Putamen (tissue), 1 donor: ENCODE measurements at regions not wholly inside any gene's neighbourhood (a gene's known extent, or its start where the extent isn't known, plus 50 kb on each side); places are given as distances from the start of the nearest gene placed in this dataset.
A peak's percentile ranks its signal among the peaks of the same experiment; 100 is the strongest.
"Not testable (repeated sequence)": the region's sequence is repeated elsewhere in the genome, so short reads cannot be mapped to it uniquely, and the experiment has no call there.

ENCODE experiments used
- DNase-seq: peaks from one replicate; pipeline ENCODE4 v3.0.0-alpha.2; 2016; ENCODE audit warnings: low spot score

DNA sequence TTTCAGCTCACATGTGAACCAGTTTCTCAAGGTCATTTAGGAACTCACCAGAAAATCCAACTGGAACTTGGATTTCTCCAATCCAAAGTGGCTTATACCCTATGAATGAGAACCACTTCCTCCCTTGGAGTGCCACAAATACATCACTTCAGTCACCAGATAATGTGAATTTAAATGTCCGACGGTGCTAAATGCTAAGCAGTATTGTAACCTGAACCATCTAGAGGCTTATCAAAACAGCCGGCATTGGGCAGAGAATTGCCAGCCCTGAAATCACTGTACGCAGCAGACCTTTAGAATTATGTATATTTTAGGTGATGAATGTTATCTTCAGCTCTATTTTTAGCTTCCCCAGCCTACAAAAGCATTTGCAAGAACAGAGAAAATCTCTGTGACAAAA is 76.8 kb upstream of the COX20 start:
- DNase-seq: peak; percentile 34

DNA sequence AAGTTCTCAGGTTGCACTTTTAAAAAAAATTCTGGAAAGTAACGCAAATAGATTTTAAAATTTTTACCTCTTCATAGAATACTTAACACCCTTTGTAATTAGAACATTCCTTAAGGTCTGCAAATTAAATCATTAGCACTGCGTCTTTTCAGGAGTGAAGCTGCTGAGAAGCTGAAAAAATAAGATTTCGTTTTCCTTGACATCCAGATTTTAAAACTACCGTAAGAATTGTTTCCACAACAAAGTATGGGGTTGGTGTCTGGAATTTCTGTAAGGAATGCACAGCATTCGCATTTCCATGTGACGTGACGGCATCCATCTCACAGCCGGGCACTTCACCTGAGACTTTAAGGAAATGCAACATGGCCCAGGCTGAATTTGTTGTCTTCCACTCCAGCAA is 76.3 kb upstream of the COX20 start:
- no peak for DNase-seq

DNA sequence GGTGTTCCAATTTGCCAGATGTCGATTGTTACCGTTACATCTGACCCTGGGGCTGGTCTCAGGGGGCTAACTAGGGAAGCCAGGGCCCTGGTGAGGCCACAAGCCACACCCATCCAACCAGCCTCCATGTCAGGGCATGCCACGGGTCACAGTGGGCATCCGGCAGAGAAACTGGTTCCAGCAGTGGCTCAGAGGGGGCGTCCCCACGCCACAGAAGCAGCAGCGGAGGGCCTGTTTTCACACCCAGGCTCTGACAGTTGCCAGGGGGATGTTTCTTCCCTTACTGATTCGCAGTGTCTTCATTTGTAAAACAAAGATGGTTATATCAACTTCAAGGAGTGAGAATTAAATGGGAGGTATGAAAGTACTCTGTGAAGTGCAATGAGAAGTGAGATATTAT is 75.0 kb upstream of the COX20 start:
- DNase-seq: no peak

DNA sequence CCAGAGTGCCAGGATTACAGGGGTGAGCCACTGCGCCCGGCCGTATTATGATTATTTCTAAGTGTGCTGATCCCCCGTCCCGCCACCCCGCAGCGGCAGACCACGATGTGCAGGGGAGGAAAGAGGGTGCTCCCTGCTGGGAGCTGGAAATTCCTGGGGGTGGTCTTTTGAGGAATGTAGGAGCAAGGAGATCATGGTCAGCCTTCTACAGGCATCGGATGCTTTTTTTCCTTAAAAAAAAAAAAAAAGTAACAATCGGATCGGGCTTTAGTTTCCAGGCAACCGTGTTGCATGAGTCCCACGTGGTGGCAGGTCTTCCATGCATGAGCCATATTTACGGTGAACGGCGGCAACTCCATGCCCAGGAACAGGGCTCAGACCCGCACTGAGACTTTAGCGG is 74.2 kb upstream of the COX20 start:
- no peak for DNase-seq

DNA sequence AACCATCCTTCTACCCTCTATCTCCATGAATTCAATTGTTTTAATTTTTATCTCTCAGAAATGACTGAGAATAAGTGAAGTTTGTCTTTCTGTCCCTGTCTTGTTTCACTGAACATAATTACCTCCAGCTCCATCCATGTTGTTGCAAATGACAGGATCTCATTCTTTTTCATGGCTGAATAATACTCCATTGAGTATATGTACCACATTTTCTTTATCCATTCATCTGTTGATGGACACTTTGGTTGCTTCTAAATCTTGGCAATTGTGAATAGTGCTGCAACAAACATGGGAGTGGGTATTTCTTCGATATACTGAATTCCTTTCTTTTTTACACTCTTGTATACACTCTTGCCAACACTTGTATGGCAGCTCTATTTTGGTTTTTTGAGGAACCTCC is 72.8 kb upstream of the COX20 start:
- no peak for DNase-seq

DNA sequence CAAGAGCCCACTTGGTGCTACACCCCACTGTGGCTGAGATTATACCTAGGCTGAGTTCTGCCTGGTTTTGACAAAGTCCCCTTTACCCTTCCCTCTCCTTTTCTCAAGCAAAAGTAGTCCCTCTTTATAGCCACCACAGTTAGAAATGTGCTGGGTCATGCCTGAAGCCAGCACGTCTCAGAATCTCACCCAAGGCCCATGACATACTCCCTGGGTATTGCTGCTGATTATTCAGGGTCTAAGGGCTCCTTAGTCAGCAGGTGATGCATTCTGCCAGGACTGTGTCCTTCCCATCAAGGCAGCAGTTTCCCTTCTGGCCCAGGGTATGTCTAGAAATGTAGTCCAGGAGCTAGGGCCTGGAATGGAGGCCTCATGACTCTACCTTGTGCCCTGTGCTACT is 67.3 kb upstream of the COX20 start:
- no peak for DNase-seq

DNA sequence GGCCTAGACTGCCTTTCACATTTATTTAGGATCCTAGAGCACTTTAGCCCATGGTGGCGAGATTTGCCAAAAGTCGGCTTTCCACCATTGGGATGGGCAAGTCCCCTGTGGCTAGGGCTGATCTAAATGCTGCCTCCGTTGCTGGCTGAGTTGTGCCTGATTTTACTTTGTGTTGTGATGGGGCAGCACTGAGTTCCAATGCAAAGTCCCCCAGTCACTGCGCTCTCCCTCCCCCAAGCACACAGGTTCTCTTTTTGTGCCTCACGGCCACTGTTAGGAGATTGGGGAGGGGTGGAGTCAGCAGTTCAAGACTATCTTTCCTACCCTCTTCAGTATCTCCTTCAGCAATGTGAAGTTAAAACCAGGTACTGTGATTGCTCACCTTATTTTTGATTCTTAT is 66.7 kb upstream of the COX20 start:
- DNase-seq: no peak

DNA sequence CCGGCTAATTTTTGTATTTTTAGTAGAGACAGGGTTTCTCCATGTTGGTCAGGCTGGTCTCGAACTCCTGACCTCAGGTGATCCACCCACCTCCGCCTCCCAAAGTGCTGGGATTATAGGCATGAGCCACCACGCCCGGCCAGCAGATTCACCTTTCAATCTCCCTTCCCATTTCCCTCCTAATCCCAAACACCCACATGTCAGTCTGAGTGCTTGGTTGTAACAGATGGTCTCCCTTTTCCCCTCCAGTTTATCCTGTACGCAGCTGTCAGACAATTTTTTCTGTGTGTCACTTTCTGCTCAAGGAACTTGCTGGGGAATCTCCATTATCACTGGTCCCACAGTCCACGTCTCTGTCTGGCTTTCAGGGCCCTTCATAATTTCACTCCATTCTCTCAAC is 64.9 kb upstream of the COX20 start:
- DNase-seq: not testable (repeated sequence)

DNA sequence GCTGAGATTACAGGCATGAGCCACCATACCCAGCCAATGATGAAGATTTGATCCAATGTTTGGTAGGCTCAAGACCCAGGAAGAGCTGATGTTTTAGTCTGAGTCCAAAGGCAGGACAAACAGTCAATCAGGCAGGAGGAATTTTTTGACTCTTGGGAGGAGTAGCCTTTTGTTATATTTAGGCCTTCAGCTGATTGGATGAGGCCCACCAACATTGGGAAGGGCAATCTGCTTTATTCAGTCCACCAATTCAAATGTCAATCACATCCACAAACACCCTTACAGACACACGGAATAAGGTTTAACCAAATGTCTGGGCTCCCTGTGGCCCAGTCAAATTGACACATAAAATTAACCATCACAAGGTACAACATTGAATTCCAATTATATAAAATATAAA is 61.9 kb upstream of the COX20 start:
- DNase-seq: no peak

DNA sequence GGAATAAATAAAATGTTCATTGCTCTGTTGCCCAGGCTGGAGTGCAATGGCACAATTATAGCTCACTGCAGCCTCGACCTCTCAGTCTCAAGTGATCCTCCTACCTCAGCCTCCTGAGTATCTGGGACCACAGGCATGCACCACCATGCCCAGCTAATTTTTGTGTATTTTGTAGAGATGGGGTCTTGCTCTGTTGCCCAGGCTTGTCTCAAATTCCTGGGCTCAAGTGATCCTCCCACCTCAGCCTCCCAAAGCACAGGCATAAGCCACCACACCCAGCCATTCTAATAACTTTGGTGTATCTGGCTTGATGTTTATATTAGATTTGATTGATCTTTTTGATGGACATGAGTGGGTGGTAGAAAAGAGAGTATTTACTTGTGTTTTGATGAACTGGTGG is 58.7 kb upstream of the COX20 start:
- DNase-seq: not testable (repeated sequence)

DNA sequence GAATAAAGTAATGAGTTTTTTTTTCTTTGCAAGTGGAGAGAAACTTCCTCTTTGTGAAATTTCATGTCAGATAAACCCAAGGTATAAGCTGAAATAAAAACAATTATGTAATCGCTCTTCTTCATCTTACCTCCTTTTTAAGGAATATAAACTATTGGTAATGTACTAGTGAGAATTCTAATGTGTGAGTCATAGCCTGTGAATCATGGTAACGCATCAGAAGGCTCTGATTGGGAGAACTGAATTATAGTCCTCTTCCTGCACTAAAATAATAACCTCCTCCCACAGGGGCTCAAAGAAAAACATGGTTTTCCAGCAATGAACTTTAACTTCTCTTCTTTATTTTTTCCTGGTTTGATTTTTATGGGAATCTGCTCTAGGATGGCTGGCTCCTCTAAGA is 57.1 kb upstream of the COX20 start:
- DNase-seq: peak; percentile 64

DNA sequence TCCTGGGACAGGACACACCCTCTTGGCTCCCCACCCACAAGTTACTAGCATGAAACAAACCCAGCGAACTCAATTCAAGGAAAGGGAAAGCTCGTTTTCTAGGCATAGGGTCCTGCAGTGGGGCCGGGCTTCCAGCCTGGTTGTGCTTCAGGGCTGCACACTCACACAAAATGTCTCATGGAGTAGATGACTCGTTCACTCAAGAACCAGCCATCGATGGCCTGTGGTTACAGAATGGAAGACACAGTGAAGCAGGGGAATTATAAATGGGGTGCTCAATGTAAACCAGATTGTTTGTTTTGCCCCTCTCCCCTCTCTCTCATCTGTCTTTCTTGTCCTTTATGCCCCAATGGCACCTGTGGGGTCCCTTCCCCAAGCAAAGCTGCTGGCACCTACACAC is 56.0 kb upstream of the COX20 start:
- DNase-seq: no peak

DNA sequence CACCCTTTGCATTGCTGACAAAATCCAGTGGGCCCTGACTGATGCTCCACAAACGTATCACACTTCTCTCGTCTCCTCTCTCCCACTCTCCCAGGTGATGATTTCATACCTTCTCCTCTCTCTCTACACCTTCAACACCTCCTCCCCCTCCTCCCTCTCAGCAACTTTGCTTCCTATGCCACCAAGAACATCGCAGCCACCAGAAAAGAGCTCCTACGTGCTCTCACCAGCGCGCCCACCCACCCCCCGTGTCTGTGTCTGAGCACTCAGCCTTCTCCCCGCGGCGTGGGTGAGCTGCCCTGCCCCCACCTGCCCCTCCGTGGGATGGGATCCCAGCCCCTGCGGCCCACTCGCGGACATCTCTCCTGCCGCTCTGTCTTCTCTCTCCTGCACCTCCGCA is 55.1 kb upstream of the COX20 start:
- DNase-seq: peak; percentile 83

DNA sequence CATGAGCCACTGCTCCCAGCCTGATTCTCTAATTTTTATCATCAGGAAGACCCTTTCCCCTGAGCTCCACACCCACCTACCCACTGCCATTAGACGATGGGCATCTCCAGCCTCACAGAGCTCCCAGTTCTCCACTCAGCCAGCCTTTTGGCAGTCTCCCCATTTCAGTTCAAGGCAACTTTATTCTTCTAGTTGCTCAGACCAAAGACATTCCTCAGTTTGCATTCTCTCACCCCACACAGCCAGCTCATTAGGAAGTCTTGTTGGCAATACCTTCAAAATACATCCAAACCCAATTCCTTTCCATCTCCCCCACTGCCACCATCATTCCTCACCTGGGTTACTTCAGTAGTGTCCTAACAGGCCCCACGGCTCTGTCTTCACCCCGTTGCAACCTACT is 53.4 kb upstream of the COX20 start:
- DNase-seq: no peak

DNA sequence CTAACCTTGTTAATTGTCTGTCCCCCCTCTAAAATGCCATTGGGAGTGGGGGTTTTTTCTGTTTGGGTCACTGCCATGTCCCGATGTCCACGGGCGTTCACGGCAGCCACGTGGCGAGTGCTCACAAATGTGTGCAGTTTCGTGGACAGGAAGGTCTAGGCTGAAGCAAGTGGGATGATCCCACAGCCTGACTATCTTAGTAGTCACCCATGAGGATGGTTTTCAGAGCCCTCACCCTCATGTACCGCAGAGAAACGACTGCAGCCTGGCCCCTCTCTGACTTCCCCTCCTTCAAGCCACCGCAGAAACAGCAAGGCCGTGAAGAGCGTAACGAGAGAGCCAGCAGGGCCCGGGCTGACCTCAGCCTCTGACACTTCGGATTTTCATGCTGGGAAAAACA is 52.3 kb upstream of the COX20 start:
- DNase-seq: no peak
